ENCODE measurements at regions not wholly inside any gene's neighbourhood (a gene's known extent, or its start where the extent isn't known, plus 50 kb on each side); places are given as distances from the start of the nearest gene placed in this dataset.

GRCh38 chr1:199701726-199702125, 325.8 kb upstream of the NR5A2 start:
- Histone ChIP-seq H3K27ac (no peak overlapping the region), H3K9me3 (no peaks in the 10 kb centered on the region), H3K4me1 (no peaks in the 10 kb centered on the region), H3K4me3 (no peak overlapping the region), H3K36me3 (no peaks in the 10 kb centered on the region), H3K27me3 (no peaks in the 10 kb centered on the region)
- intact Hi-C loops (cut with DNase I; ENCODE audit: low total_unique reads), result no loop called here
- no peak for TF ChIP-seq CTCF (IDR thresholded peaks at IDR 0.05)
- DNase-seq, result no peak

- DNase-seq, result no peak
- intact Hi-C loops (cut with DNase I; ENCODE audit: low total_unique reads), result no loop called here
- no peak overlapping the region for H3K27ac ChIP-seq
These were observed 323.3 kb upstream of the NR5A2 start for GRCh38 chr1:199704231-199704630.

GRCh38 chr1:199705825-199706224, 321.7 kb upstream of the NR5A2 start:
- no peak for TF ChIP-seq CTCF (IDR thresholded peaks at IDR 0.05)
- H3K4me3 ChIP-seq, result no peak overlapping the region
- H3K36me3 ChIP-seq, result no peaks in the 10 kb centered on the region
- no peaks in the 10 kb centered on the region for H3K9me3 ChIP-seq
- H3K27ac ChIP-seq, result no peak overlapping the region
- no peaks in the 10 kb centered on the region for H3K4me1 ChIP-seq
- DNase-seq, result no peak
- intact Hi-C loops (cut with DNase I; ENCODE audit: low total_unique reads), result no loop called here
- no peaks in the 10 kb centered on the region for H3K27me3 ChIP-seq

More at GRCh38 chr1:199704231-199704630, 323.3 kb upstream of the NR5A2 start:
- Histone ChIP-seq H3K27me3 (no peaks in the 10 kb centered on the region), H3K36me3 (no peaks in the 10 kb centered on the region), H3K4me1 (no peaks in the 10 kb centered on the region), H3K9me3 (no peaks in the 10 kb centered on the region), H3K4me3 (no peak overlapping the region)
- TF ChIP-seq CTCF (IDR thresholded peaks at IDR 0.05), result no peak

GRCh38 chr1:199706826-199707606, 320.5 kb upstream of the NR5A2 start:
- no peaks in the 10 kb centered on the region for H3K36me3 ChIP-seq
- no peak overlapping the region for H3K4me3 ChIP-seq
- DNase-seq, result no peak
- no peak for TF ChIP-seq CTCF (IDR thresholded peaks at IDR 0.05)
- no peaks in the 10 kb centered on the region for H3K4me1 ChIP-seq
- H3K27me3 ChIP-seq, result no peaks in the 10 kb centered on the region
- intact Hi-C loops (cut with DNase I; ENCODE audit: low total_unique reads), result no loop called here
- H3K9me3 ChIP-seq, result no peaks in the 10 kb centered on the region
- H3K27ac ChIP-seq, result no peak overlapping the region

GRCh38 chr1:199710974-199711373, 316.5 kb upstream of the NR5A2 start:
- Histone ChIP-seq H3K27me3 (no peaks in the 10 kb centered on the region), H3K4me3 (no peak overlapping the region), H3K4me1 (no peaks in the 10 kb centered on the region), H3K27ac (no peak overlapping the region), H3K36me3 (no peaks in the 10 kb centered on the region), H3K9me3 (no peaks in the 10 kb centered on the region)
- TF ChIP-seq CTCF (IDR thresholded peaks at IDR 0.05), result no peak
- intact Hi-C loops (cut with DNase I; ENCODE audit: low total_unique reads), result no loop called here
- no peak for DNase-seq

All from tibial artery (tissue), 4 donors.